ENCODE measurements at regions not wholly inside any gene's neighbourhood (a gene's known extent, or its start where the extent isn't known, plus 50 kb on each side); places are given as distances from the start of the nearest gene placed in this dataset.

DNA sequence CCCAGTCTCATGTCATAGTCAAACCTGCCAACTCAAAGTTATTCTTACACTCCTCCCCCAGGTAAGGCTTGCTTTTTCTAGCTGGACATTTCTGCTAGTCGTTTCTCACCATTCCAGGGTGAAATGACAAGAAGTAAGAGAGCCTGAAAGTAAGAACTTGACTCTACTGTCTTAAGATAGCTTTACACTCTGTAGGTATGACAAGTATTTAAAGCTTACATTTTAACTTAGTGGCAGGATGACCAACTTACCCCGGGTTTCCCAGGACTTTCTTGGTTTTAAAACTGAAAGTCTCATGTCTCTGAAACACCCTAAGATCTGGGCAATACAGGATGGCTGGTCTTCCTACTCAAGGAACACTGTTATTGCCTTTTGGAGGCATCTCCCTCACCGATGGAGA is 67.5 kb upstream of the PIK3R1 start:
- no peak overlapping the region for H2AFZ ChIP-seq
- H3K79me2 ChIP-seq: no peaks in the 10 kb centered on the region
- H3K36me3 ChIP-seq (replicated peaks; ENCODE audit: insufficient read depth, low read depth): no peaks in the 10 kb centered on the region
- H3K9me2 ChIP-seq (replicated peaks; ENCODE audit: insufficient read depth): no peaks in the 10 kb centered on the region
- no peaks in the 10 kb centered on the region for H4K20me1 ChIP-seq (ENCODE audit: insufficient read depth, poor library complexity, severe bottlenecking)
- no peaks in the 10 kb centered on the region for H3K9me3 ChIP-seq (ENCODE audit: low read depth)
- no peak for DNase-seq (ENCODE audit: low spot score)
- WGBS (ENCODE audit: low lambda C conversion rate, missing lambda C conversion rate): 77% methylated on average over 3 of the region's 3 CpGs
- no peaks in the 10 kb centered on the region for H3K27me3 ChIP-seq
- TF ChIP-seq, protein P1, sequence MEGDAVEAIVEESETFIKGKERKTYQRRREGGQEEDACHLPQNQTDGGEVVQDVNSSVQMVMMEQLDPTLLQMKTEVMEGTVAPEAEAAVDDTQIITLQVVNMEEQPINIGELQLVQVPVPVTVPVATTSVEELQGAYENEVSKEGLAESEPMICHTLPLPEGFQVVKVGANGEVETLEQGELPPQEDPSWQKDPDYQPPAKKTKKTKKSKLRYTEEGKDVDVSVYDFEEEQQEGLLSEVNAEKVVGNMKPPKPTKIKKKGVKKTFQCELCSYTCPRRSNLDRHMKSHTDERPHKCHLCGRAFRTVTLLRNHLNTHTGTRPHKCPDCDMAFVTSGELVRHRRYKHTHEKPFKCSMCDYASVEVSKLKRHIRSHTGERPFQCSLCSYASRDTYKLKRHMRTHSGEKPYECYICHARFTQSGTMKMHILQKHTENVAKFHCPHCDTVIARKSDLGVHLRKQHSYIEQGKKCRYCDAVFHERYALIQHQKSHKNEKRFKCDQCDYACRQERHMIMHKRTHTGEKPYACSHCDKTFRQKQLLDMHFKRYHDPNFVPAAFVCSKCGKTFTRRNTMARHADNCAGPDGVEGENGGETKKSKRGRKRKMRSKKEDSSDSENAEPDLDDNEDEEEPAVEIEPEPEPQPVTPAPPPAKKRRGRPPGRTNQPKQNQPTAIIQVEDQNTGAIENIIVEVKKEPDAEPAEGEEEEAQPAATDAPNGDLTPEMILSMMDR (IDR thresholded peaks at IDR 0.05; ENCODE audit: poor library complexity): no peak
- TF ChIP-seq EZH2 (IDR thresholded peaks at IDR 0.05; ENCODE audit: borderline replicate concordance) (no peak), EZH2phosphoT487 (IDR thresholded peaks at IDR 0.05; ENCODE audit: low read depth, severe bottlenecking, unreplicated experiment) (no peak)
- no peak overlapping the region for H3K27ac ChIP-seq
- no peak overlapping the region for H3K4me2 ChIP-seq
- no peak overlapping the region for H3K4me3 ChIP-seq
- no peaks in the 10 kb centered on the region for H3K4me1 ChIP-seq (ENCODE audit: insufficient read depth)

DNA sequence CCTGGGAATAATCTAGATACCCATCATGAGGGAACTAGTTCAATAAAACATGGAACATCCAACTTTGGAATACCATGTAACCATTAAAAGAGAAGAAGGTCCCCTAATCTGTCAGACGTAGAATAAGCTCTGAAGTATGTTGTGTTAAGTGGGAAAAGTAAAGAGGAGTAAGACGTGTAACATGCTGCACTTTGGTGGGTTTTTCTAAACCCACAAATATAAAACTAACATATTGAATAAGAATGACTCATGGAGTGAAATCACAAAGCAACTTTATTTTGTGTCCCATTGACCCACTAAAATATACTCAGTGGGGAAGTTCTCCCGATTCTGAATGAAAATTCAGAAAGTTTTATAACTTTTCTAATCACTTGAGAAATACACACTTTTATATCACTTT is 67.9 kb upstream of the PIK3R1 start:
- Histone ChIP-seq H3K9me2 (replicated peaks; ENCODE audit: insufficient read depth) (no peaks in the 10 kb centered on the region), H4K20me1 (ENCODE audit: insufficient read depth, poor library complexity, severe bottlenecking) (no peaks in the 10 kb centered on the region), H3K79me2 (no peaks in the 10 kb centered on the region), H3K36me3 (replicated peaks; ENCODE audit: insufficient read depth, low read depth) (no peaks in the 10 kb centered on the region), H3K27me3 (no peaks in the 10 kb centered on the region), H2AFZ (no peak overlapping the region), H3K4me1 (ENCODE audit: insufficient read depth) (no peaks in the 10 kb centered on the region), H3K4me3 (no peak overlapping the region), H3K4me2 (no peak overlapping the region), H3K27ac (no peak overlapping the region), H3K9me3 (ENCODE audit: low read depth) (no peaks in the 10 kb centered on the region)
- no peak for DNase-seq (ENCODE audit: low spot score)
- 60% methylated on average over 3 of the region's 3 CpGs for WGBS (ENCODE audit: low lambda C conversion rate, missing lambda C conversion rate)
- TF ChIP-seq, protein P1 (IDR thresholded peaks at IDR 0.05; ENCODE audit: poor library complexity): no peak
- no peak for TF ChIP-seq EZH2phosphoT487 (IDR thresholded peaks at IDR 0.05; ENCODE audit: low read depth, severe bottlenecking, unreplicated experiment)
- TF ChIP-seq EZH2 (IDR thresholded peaks at IDR 0.05; ENCODE audit: borderline replicate concordance): no peak

DNA sequence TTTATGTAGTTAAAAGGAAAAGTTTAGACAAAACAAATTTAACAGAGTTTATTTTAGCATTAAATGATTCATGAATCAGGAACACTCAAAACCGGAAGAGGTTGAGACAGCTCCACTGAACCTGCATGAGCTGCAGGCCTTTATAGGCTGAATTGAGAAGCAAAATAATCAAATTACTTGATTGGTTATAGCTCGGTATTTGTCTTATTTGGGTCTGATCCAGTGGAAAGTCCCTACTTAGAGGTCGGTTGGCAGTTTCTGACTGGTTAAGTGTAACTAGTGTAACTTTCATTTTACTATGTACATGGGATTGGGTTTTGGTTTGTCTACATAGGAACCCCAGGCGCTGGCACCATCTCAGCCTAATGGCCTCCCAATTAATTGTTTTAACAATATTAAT is 74.1 kb upstream of the PIK3R1 start:
- 84% methylated on average over 4 of the region's 4 CpGs for WGBS (ENCODE audit: low lambda C conversion rate, missing lambda C conversion rate)
- H3K9me2 ChIP-seq (replicated peaks; ENCODE audit: insufficient read depth): no peaks in the 10 kb centered on the region
- no peak for TF ChIP-seq EZH2 (IDR thresholded peaks at IDR 0.05; ENCODE audit: borderline replicate concordance)
- TF ChIP-seq, protein P1 (IDR thresholded peaks at IDR 0.05; ENCODE audit: poor library complexity): no peak
- TF ChIP-seq EZH2phosphoT487 (IDR thresholded peaks at IDR 0.05; ENCODE audit: low read depth, severe bottlenecking, unreplicated experiment): no peak
- H3K4me3 ChIP-seq: no peak overlapping the region
- no peaks in the 10 kb centered on the region for H3K27me3 ChIP-seq
- no peak overlapping the region for H3K4me2 ChIP-seq
- no peaks in the 10 kb centered on the region for H3K9me3 ChIP-seq (ENCODE audit: low read depth)
- H3K79me2 ChIP-seq: no peaks in the 10 kb centered on the region
- no peaks in the 10 kb centered on the region for H3K4me1 ChIP-seq (ENCODE audit: insufficient read depth)
- no peak for DNase-seq (ENCODE audit: low spot score)
- no peak overlapping the region for H2AFZ ChIP-seq
- H4K20me1 ChIP-seq (ENCODE audit: insufficient read depth, poor library complexity, severe bottlenecking): no peaks in the 10 kb centered on the region
- H3K36me3 ChIP-seq (replicated peaks; ENCODE audit: insufficient read depth, low read depth): no peaks in the 10 kb centered on the region
- H3K27ac ChIP-seq: no peak overlapping the region

DNA sequence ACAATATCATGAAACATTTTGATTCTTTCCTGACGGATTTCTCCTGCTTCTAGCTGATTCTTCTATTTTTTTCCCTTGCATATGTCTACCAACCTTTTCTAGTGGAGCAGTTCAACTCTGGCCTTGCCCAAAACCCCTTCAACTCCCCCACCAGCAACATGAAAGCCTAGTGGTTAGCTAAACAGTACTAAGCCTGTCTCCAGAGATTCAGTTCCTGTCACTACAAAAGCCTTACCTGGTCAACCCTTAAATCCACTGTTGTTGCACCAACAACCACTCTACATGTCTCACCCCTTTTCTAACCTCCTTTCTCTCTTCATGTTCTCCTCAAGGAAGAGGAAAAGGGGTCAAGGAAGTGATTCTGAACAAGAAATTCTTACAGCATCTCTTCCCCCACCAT is 74.8 kb upstream of the PIK3R1 start:
- Histone ChIP-seq H3K27me3 (no peaks in the 10 kb centered on the region), H3K4me3 (no peak overlapping the region), H3K9me3 (ENCODE audit: low read depth) (no peaks in the 10 kb centered on the region), H3K36me3 (replicated peaks; ENCODE audit: insufficient read depth, low read depth) (no peaks in the 10 kb centered on the region), H3K27ac (no peak overlapping the region), H3K79me2 (no peaks in the 10 kb centered on the region), H2AFZ (no peak overlapping the region), H4K20me1 (ENCODE audit: insufficient read depth, poor library complexity, severe bottlenecking) (no peaks in the 10 kb centered on the region), H3K4me2 (no peak overlapping the region), H3K9me2 (replicated peaks; ENCODE audit: insufficient read depth) (no peaks in the 10 kb centered on the region), H3K4me1 (ENCODE audit: insufficient read depth) (no peaks in the 10 kb centered on the region)
- no peak for DNase-seq (ENCODE audit: low spot score)
- TF ChIP-seq, protein P1 (IDR thresholded peaks at IDR 0.05; ENCODE audit: poor library complexity): no peak
- TF ChIP-seq EZH2 (IDR thresholded peaks at IDR 0.05; ENCODE audit: borderline replicate concordance) (no peak), EZH2phosphoT487 (IDR thresholded peaks at IDR 0.05; ENCODE audit: low read depth, severe bottlenecking, unreplicated experiment) (no peak)
- WGBS (ENCODE audit: low lambda C conversion rate, missing lambda C conversion rate): 88% methylated on average over 1 of the region's 1 CpG

Data from hepatocyte (in vitro differentiated cells).